ENCODE measurements at regions not wholly inside any gene's neighbourhood (a gene's known extent, or its start where the extent isn't known, plus 50 kb on each side); places are given as distances from the start of the nearest gene placed in this dataset.

- TF ChIP-seq CTCF (IDR thresholded peaks at IDR 0.05 in 4 of 5, conservative IDR thresholded peaks at IDR 0.05 in 1 of 5), result no peak
- no peak for TF ChIP-seq POLR2A (IDR thresholded peaks at IDR 0.05)
Measured at GRCh38 chr10:115030483-115031200, 62.5 kb upstream of the ATRNL1 start.
